Right renal cortex interstitium (tissue), 3 donors: ENCODE measurements at regions not wholly inside any gene's neighbourhood (a gene's known extent, or its start where the extent isn't known, plus 50 kb on each side); places are given as distances from the start of the nearest gene placed in this dataset.
A peak's percentile ranks its signal among the peaks of the same experiment; 100 is the strongest.

ENCODE experiments used
- DNase-seq, 3 donors: peaks; one replicate each; pipeline ENCODE4 v3.0.0-alpha.2; 2013; ENCODE audit warnings: low read depth in 3 of 3, low spot score in 2 of 3

- no peak for DNase-seq
Measured at GRCh38 chr4:14023036-14023435, 395.5 kb upstream of the BOD1L1 start.

- no peak for DNase-seq
Measured at GRCh38 chr4:14023896-14024295, 396.4 kb upstream of the BOD1L1 start.

GRCh38 chr4:14025111-14025510 lies 397.6 kb upstream of the BOD1L1 start:
- no peak for DNase-seq

- DNase-seq: no peak
Measured at GRCh38 chr4:14025891-14026290, 398.4 kb upstream of the BOD1L1 start.

- no peak for DNase-seq
Measured at GRCh38 chr4:14028862-14029261, 401.3 kb upstream of the BOD1L1 start.

- DNase-seq: no peak
Measured at GRCh38 chr4:14035076-14035475, 407.6 kb upstream of the BOD1L1 start.

- no peak for DNase-seq
Measured at GRCh38 chr4:14043203-14043602, 415.7 kb upstream of the BOD1L1 start.

- DNase-seq: no peak
Measured at GRCh38 chr4:14046642-14047041, 419.1 kb upstream of the BOD1L1 start.

GRCh38 chr4:14047840-14048239 lies 420.3 kb upstream of the BOD1L1 start:
- DNase-seq: no peak

- DNase-seq: no peak
Measured at GRCh38 chr4:14049946-14050345, 422.4 kb upstream of the BOD1L1 start.

GRCh38 chr4:14053291-14053690 lies 425.8 kb upstream of the BOD1L1 start:
- no peak for DNase-seq

- no peak for DNase-seq
Measured at GRCh38 chr4:14054391-14054790, 426.9 kb upstream of the BOD1L1 start.

- DNase-seq: no peak
Measured at GRCh38 chr4:14059006-14059405, 431.5 kb upstream of the BOD1L1 start.

GRCh38 chr4:14064984-14065383 lies 437.5 kb upstream of the BOD1L1 start:
- DNase-seq: no peak

- DNase-seq: no peak
Measured at GRCh38 chr4:14065406-14065805, 437.9 kb upstream of the BOD1L1 start.

GRCh38 chr4:14066979-14067378 lies 439.5 kb upstream of the BOD1L1 start:
- DNase-seq: no peak

GRCh38 chr4:14069886-14070285 lies 442.4 kb upstream of the BOD1L1 start:
- DNase-seq: no peak

GRCh38 chr4:14070289-14070880 lies 442.9 kb upstream of the BOD1L1 start:
- no peak for DNase-seq

GRCh38 chr4:14072506-14072905 lies 445.0 kb upstream of the BOD1L1 start:
- DNase-seq: no peak

GRCh38 chr4:14076776-14077175 lies 449.3 kb upstream of the BOD1L1 start:
- DNase-seq: no peak

GRCh38 chr4:14078326-14078725 lies 450.8 kb upstream of the BOD1L1 start:
- DNase-seq: no peak

- no peak for DNase-seq
Measured at GRCh38 chr4:14079601-14080000, 452.1 kb upstream of the BOD1L1 start.

GRCh38 chr4:14083150-14083549 lies 455.6 kb upstream of the BOD1L1 start:
- peak in 1 of 3 donors; percentile 32 for DNase-seq
